Erythroblast (primary cell): ENCODE measurements at regions not wholly inside any gene's neighbourhood (a gene's known extent, or its start where the extent isn't known, plus 50 kb on each side); places are given as distances from the start of the nearest gene placed in this dataset.

Experiments
- GATA1 ChIP-seq: IDR thresholded peaks from 2 replicates; pipeline ENCODE4 v1.6.1; 2011; ENCODE audit warnings: low read depth, mild to moderate bottlenecking, control low read depth, low read length, moderate library complexity
- POLR2A ChIP-seq: IDR thresholded peaks from 2 replicates; pipeline ENCODE4 v1.6.1; 2011; ENCODE audit warnings: mild to moderate bottlenecking, low read length

DNA sequence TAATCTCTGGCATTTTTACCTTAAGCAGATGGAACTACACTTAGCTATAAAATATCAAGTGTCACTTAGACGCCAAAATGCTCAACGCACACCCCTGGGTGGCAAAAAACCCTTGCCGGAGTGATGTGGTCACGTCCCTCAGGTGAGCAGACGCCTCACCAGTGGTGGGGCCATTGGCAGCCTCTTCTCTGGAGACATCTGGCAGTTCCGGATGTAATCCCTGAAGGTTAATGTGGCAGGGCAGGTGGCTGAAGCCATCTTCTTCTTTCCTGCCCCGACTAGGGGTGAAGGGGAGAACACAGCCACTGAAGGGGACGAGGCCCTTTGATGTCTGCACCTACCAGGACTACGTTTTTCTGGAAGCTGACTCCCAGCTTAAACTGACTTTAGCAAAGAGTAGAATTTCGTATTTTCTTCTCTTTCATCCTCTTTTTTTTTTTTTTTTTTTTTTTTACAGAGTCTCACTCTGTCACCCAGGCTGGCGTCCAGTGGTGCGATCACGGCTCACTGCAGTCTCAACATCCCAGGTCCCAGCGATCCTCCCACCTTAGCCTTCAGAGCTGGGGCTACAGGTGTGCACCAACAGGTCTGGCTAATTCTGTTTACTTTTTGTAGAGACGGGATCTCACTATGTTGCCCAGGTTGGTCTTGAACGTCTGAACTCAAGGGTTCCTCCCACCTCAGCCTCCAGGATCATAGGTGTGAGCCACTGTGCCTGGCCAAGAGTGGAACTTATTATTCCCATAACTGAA lies 152.1 kb downstream of the TTLL2 start:
- TF ChIP-seq POLR2A: no peak
- no peak for TF ChIP-seq GATA1
